Naive thymus-derived CD4-positive, alpha-beta T cell (primary cell): ENCODE measurements at regions not wholly inside any gene's neighbourhood (a gene's known extent, or its start where the extent isn't known, plus 50 kb on each side); places are given as distances from the start of the nearest gene placed in this dataset.
A peak's percentile ranks its signal among the peaks of the same experiment; 100 is the strongest.

Experiments
- ATAC-seq: fragments of 150-1000 bp; cut with Tn5 transposase; 2 replicates; pipeline ENCODE4 v1.10.0; 2021; ENCODE audit warnings: mild to moderate bottlenecking, moderate library complexity
- CTCF ChIA-PET: fragments of 350-600 bp; sonication (Branson Sonifier 250); formaldehyde crosslinking; loops from one replicate; lab custom pipeline; 2021; ENCODE audit warnings: antibody characterized with exemption; lab: Charles Lee
- POLR2A ChIA-PET: fragments of 350-600 bp; sonication (Branson Sonifier 250); formaldehyde crosslinking; loops from one replicate; lab custom pipeline; 2021; ENCODE audit warnings: antibody characterized with exemption, inconsistent platforms; lab: Charles Lee
- DNase-seq, 9 donors: peaks; one replicate each; pipeline versions ENCODE4 v3.0.0 to v3.0.0-alpha.2; 2020 to 2022; ENCODE audit warnings: mixed read lengths in 1 of 9
- H3K27ac ChIP-seq: one replicate; pipeline ENCODE4 v1.7.0; 2013; ENCODE audit warnings: mild to moderate bottlenecking, low read depth, low read length, moderate library complexity
- H3K27me3 ChIP-seq, 2 donors: one replicate each; pipeline ENCODE4 v1.7.0; 2013; ENCODE audit warnings: low read length in 2 of 2, mild to moderate bottlenecking in 2 of 2, moderate library complexity in 2 of 2; ENCODE audit not compliant: control insufficient read depth in 2 of 2, insufficient read depth in 2 of 2
- H3K36me3 ChIP-seq, 3 experiments: 1 replicate in 2 of 3; 2 replicates in 1 of 3; pipeline ENCODE4 v1.7.0; 2013; ENCODE audit warnings: low read length in 3 of 3, mild to moderate bottlenecking in 3 of 3, moderate library complexity in 1 of 3; ENCODE audit not compliant: insufficient read depth in 3 of 3, control insufficient read depth in 2 of 3
- H3K4me1 ChIP-seq, 2 donors: one replicate each; pipeline ENCODE4 v1.7.0; 2013; ENCODE audit warnings: low read length in 2 of 2, mild to moderate bottlenecking in 2 of 2, moderate library complexity in 1 of 2; ENCODE audit not compliant: control insufficient read depth in 2 of 2, insufficient read depth in 2 of 2
- H3K4me3 ChIP-seq: 2 replicates; pipeline ENCODE4 v1.7.0; 2013; ENCODE audit warnings: mild to moderate bottlenecking, low read length
- H3K9me3 ChIP-seq, 3 experiments: 1 replicate in 2 of 3; 2 replicates in 1 of 3; pipeline ENCODE4 v1.7.0; 2013; ENCODE audit warnings: low read length in 3 of 3; ENCODE audit not compliant: control insufficient read depth in 2 of 3
- H3K27ac Mint-ChIP-seq, 9 donors: one replicate each; pipeline ENCODE4 v1.8.0; 2020 to 2022; ENCODE audit warnings: mixed read lengths in 9 of 9, mild to moderate bottlenecking in 8 of 9, moderate library complexity in 5 of 9, inconsistent platforms in 2 of 9
- H3K27me3 Mint-ChIP-seq, 5 donors: one replicate each; pipeline ENCODE4 v1.8.0; 2021 to 2022; ENCODE audit warnings: mixed read lengths in 5 of 5, mild to moderate bottlenecking in 1 of 5
- H3K36me3 Mint-ChIP-seq, 5 donors: one replicate each; pipeline ENCODE4 v1.8.0; 2020 to 2022; ENCODE audit warnings: mixed read lengths in 5 of 5, mild to moderate bottlenecking in 3 of 5, inconsistent platforms in 1 of 5
- H3K4me1 Mint-ChIP-seq, 7 donors: one replicate each; pipeline ENCODE4 v1.8.0; 2020 to 2022; ENCODE audit warnings: mixed read lengths in 7 of 7, mild to moderate bottlenecking in 3 of 7, inconsistent platforms in 1 of 7
- H3K4me3 Mint-ChIP-seq, 10 donors: one replicate each; pipeline ENCODE4 v1.8.0; 2020 to 2022; ENCODE audit warnings: mild to moderate bottlenecking in 10 of 10, mixed read lengths in 10 of 10, moderate library complexity in 6 of 10, inconsistent platforms in 2 of 10
- H3K9me3 Mint-ChIP-seq, 11 donors: one replicate each; pipeline ENCODE4 v1.8.0; 2020 to 2022; ENCODE audit warnings: mixed read lengths in 11 of 11, mild to moderate bottlenecking in 4 of 11, inconsistent platforms in 1 of 11, moderate library complexity in 1 of 11
- intact Hi-C, 2 donors: fragments of 100-400 bp; cut with micrococcal nuclease; formaldehyde crosslinking; loops; one replicate each; pipeline ENCODE4 v1.15.1; 2023

DNA sequence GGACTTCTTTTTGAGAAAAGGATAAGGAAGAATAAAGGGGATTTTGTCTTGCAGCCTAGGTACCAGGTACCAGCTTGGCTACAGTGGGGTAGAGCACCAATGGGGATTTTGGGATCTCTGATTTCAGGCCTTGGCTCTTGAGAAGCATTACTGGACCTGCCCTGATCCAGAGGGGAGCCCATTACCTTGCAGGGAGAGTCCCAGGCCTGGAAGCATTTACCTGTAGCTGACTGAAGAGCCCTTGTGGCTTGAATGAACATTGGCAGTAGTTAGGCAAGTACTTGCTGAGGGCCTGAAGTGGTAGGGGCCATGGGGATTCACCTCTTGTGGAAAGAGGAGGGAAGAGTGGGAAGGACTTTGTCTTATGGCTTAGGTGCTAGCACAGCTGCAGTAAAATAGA lies 308.2 kb upstream of the FBXO33 start:
- no peak for ATAC-seq

DNA sequence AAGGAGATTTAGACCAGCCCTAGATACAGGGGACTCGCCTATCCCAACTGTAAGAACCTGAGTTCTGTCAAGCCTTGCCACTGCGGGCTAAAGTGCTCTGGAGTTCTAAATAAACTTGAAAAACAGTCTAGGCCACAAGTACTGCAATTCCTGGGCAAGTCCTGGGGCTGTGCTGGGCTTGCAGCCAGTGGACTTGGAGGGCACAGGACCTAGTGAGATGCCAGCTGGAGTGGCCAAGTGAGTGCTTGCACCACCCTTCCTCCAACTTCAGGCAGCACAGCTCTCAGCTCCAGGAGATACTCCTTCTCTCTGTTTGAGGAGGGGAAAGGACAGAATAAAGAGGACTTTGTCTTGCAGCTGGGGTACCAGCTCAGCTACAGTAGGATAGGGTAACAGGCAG lies 307.6 kb upstream of the FBXO33 start:
- H3K4me1 Mint-ChIP-seq = no peaks in the 10 kb centered on the region
- CTCF ChIA-PET = no interaction called here

More for the DNA sequence above, 308.2 kb upstream of the FBXO33 start:
- Mint-ChIP-seq H3K9me3 (peaks cover 0 to 18% (median 9%) of the 10 kb centered on the region in 11 donors), H3K36me3 (peaks cover 0 to 5% (median 0%) of the 10 kb centered on the region in 5 donors), H3K27me3 (no peaks in the 10 kb centered on the region), H3K4me3 (no peak overlapping the region), H3K27ac (no peak overlapping the region), H3K4me1 (no peaks in the 10 kb centered on the region)
- no peak for DNase-seq
- ChIA-PET POLR2A (no interaction called here), CTCF (no interaction called here)
- H3K4me1 ChIP-seq = no peaks in the 10 kb centered on the region
- no peaks in the 10 kb centered on the region for H3K36me3 ChIP-seq
- no peak overlapping the region for H3K4me3 ChIP-seq
- no peaks in the 10 kb centered on the region for H3K27me3 ChIP-seq
- no peaks in the 10 kb centered on the region for H3K9me3 ChIP-seq
- intact Hi-C loops = no loop called here
- H3K27ac ChIP-seq = no peak overlapping the region

GRCh38 chr14:39734306-39734705 lies 302.1 kb upstream of the FBXO33 start:
- Mint-ChIP-seq H3K4me3 (no peak overlapping the region), H3K4me1 (peaks cover 0 to 2% (median 0%) of the 10 kb centered on the region in 7 donors), H3K27me3 (no peaks in the 10 kb centered on the region), H3K9me3 (peaks cover 0 to 16% (median 4%) of the 10 kb centered on the region in 11 donors), H3K27ac (no peak overlapping the region), H3K36me3 (no peaks in the 10 kb centered on the region)
- intact Hi-C loops = no loop called here
- H3K36me3 ChIP-seq = no peaks in the 10 kb centered on the region
- H3K9me3 ChIP-seq = no peaks in the 10 kb centered on the region
- ChIA-PET POLR2A (no interaction called here), CTCF (no interaction called here)
- DNase-seq (no peak), ATAC-seq (no peak)
- H3K4me1 ChIP-seq = no peaks in the 10 kb centered on the region
- H3K27ac ChIP-seq = no peak overlapping the region
- no peak overlapping the region for H3K4me3 ChIP-seq
- no peaks in the 10 kb centered on the region for H3K27me3 ChIP-seq

More for the DNA sequence above, 307.6 kb upstream of the FBXO33 start:
- Histone ChIP-seq H3K4me1 (no peaks in the 10 kb centered on the region), H3K27me3 (no peaks in the 10 kb centered on the region), H3K36me3 (no peaks in the 10 kb centered on the region), H3K27ac (no peak overlapping the region), H3K4me3 (no peak overlapping the region), H3K9me3 (no peaks in the 10 kb centered on the region)
- Mint-ChIP-seq H3K9me3 (peaks cover 0 to 18% (median 9%) of the 10 kb centered on the region in 11 donors), H3K36me3 (peaks cover 0 to 5% (median 0%) of the 10 kb centered on the region in 5 donors), H3K27ac (peak overlapping the region in 1 of 9 donors; percentile 20), H3K4me3 (no peak overlapping the region), H3K27me3 (no peaks in the 10 kb centered on the region)
- POLR2A ChIA-PET = no interaction called here
- no peak for DNase-seq
- intact Hi-C loops = no loop called here
- ATAC-seq = no peak

- H3K4me1 ChIP-seq = no peaks in the 10 kb centered on the region
- Mint-ChIP-seq H3K4me1 (peaks cover 0 to 2% (median 0%) of the 10 kb centered on the region in 7 donors), H3K27me3 (no peaks in the 10 kb centered on the region), H3K36me3 (no peaks in the 10 kb centered on the region), H3K4me3 (no peak overlapping the region), H3K9me3 (peaks cover 0 to 16% (median 7%) of the 10 kb centered on the region in 11 donors), H3K27ac (no peak overlapping the region)
- no peaks in the 10 kb centered on the region for H3K9me3 ChIP-seq
- no peaks in the 10 kb centered on the region for H3K36me3 ChIP-seq
- CTCF ChIA-PET = no interaction called here
- ATAC-seq (no peak), DNase-seq (no peak)
- POLR2A ChIA-PET = no interaction called here
- H3K27ac ChIP-seq = no peak overlapping the region
- H3K4me3 ChIP-seq = no peak overlapping the region
- H3K27me3 ChIP-seq = no peaks in the 10 kb centered on the region
- intact Hi-C loops = no loop called here
These were observed 301.5 kb upstream of the FBXO33 start for GRCh38 chr14:39733741-39734140.

DNA sequence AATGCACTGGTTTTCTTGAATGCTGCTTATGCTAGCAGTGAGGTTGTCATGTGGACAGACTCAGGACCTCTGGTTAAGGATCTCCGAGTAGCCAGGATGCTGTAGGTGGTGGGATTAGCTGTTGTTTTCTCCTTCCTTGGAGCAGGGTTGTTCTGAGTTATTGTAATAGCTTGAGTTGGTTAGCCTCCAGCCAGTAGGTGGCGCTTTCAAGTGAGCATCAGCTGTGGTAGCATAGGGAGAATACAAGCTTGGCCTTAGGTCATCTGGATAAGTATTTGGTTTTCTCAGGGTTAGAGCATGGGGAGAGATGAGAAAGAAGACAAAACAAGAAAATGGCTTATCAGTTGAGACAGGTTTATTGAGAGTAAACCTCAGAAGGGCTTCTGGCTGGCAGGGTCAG lies 299.7 kb upstream of the FBXO33 start:
- no peak overlapping the region for H3K27ac Mint-ChIP-seq
- ChIA-PET CTCF (no interaction called here), POLR2A (no interaction called here)
- Histone ChIP-seq H3K27me3 (no peaks in the 10 kb centered on the region), H3K9me3 (no peaks in the 10 kb centered on the region), H3K36me3 (no peaks in the 10 kb centered on the region), H3K27ac (no peak overlapping the region), H3K4me1 (no peaks in the 10 kb centered on the region), H3K4me3 (no peak overlapping the region)
- H3K36me3 Mint-ChIP-seq = no peaks in the 10 kb centered on the region
- H3K27me3 Mint-ChIP-seq = no peaks in the 10 kb centered on the region
- peaks cover 0 to 16% (median 4%) of the 10 kb centered on the region in 11 donors for H3K9me3 Mint-ChIP-seq
- no peak for ATAC-seq
- peaks cover 0 to 2% (median 0%) of the 10 kb centered on the region in 7 donors for H3K4me1 Mint-ChIP-seq
- no peak overlapping the region for H3K4me3 Mint-ChIP-seq
- no peak for DNase-seq
- intact Hi-C loops = no loop called here

DNA sequence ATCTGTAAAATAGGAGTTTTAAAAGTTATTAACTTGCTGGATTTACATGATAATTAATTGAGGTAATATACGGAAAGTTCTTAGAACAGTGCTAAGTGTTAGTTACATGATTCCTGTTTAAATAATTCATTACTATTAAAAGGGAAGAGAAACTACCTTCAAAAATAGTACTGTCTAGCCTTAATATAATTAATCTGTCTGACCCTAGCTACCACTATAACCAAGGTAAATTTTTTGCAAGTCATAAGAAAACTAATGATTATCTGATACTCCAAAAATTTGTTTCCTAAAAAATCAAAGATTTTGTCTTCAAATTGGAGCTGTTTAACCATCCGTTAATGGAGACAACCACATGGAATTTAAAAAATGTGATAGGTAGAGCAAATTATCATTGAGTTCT lies 294.3 kb upstream of the FBXO33 start:
- peaks cover 0 to 11% (median 1%) of the 10 kb centered on the region in 11 donors for H3K9me3 Mint-ChIP-seq
- intact Hi-C loops = no loop called here
- no peaks in the 10 kb centered on the region for H3K27me3 ChIP-seq
- H3K4me1 Mint-ChIP-seq = peaks cover 0 to 8% (median 4%) of the 10 kb centered on the region in 7 donors
- H3K4me3 ChIP-seq = no peak overlapping the region
- no peaks in the 10 kb centered on the region for H3K36me3 ChIP-seq
- ChIA-PET CTCF (no interaction called here), POLR2A (no interaction called here)
- H3K36me3 Mint-ChIP-seq = no peaks in the 10 kb centered on the region
- no peaks in the 10 kb centered on the region for H3K9me3 ChIP-seq
- no peaks in the 10 kb centered on the region for H3K4me1 ChIP-seq
- ATAC-seq = no peak
- no peak for DNase-seq
- H3K4me3 Mint-ChIP-seq = no peak overlapping the region
- H3K27me3 Mint-ChIP-seq = no peaks in the 10 kb centered on the region
- H3K27ac ChIP-seq = no peak overlapping the region
- no peak overlapping the region for H3K27ac Mint-ChIP-seq

DNA sequence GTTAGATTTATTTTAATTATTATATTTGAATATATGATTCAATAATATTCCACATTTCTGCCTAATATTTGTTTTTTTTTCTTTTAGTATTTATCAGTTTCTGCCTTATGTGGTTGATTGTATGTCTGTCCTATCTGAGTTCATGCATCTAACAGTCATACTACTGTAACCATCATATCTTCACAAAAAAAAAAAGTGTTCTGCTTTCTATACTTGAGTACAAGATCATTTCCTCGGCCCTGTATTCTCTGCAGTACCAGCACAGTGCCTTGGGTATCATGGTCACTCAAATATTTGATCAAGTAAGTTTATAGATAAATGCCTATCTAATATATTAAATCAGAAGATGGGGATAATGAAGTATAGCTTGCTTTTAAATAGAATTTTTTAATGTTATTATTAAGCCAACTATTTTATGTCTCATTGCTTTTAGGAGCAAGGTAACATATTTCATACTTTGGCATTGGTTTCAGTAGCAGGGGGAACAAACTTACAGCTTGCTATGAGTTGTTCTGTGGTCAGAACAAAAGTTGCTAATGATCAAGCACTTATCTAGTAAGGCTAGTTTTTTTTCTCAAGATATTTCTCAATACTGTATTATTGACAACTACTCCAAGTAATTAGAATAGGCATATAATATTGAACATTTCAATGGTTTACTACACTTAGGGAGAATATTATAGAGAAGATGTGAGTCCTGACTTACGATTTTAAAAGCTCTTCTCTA lies 290.5 kb upstream of the FBXO33 start:
- Mint-ChIP-seq H3K4me3 (no peak overlapping the region), H3K27ac (no peak overlapping the region), H3K9me3 (peaks cover 0 to 2% (median 0%) of the 10 kb centered on the region in 11 donors), H3K36me3 (no peaks in the 10 kb centered on the region), H3K27me3 (no peaks in the 10 kb centered on the region), H3K4me1 (peaks cover 0 to 11% (median 4%) of the 10 kb centered on the region in 7 donors)
- Histone ChIP-seq H3K27me3 (no peaks in the 10 kb centered on the region), H3K36me3 (no peaks in the 10 kb centered on the region), H3K9me3 (no peaks in the 10 kb centered on the region), H3K4me1 (no peaks in the 10 kb centered on the region), H3K4me3 (no peak overlapping the region), H3K27ac (no peak overlapping the region)
- no peak for ATAC-seq
- intact Hi-C loops = no loop called here
- CTCF ChIA-PET = no interaction called here
- no peak for DNase-seq
- POLR2A ChIA-PET = no interaction called here
